Panc1 (cell line): ENCODE measurements at regions not wholly inside any gene's neighbourhood (a gene's known extent, or its start where the extent isn't known, plus 50 kb on each side); places are given as distances from the start of the nearest gene placed in this dataset.

Source experiments
- ATAC-seq: fragments of 200-7000 bp; cut with Tn5 transposase; 2 replicates; pipeline ENCODE4 v1.9.1; 2020; ENCODE audit warnings: mild to moderate bottlenecking, moderate library complexity
- BruUV-seq: library from RNA; stranded (reverse); fragments of 400-500 nt; replicated peaks from 2 replicates; lab custom pipeline; 2021; lab: Mats Ljungman, UMichigan
- CTCF ChIA-PET: fragments of 300-600 bp; sonication (Branson Sonifier 250); formaldehyde crosslinking; loops from one replicate; lab custom pipeline; 2022; ENCODE audit warnings: antibody characterized with exemption; lab: Charles Lee
- POLR2A ChIA-PET: fragments of 300-600 bp; sonication (Branson Sonifier 250); formaldehyde crosslinking; loops from one replicate; lab custom pipeline; 2022; ENCODE audit warnings: antibody characterized with exemption; lab: Charles Lee
- DNase-seq: peaks from one replicate; pipeline ENCODE4 v3.0.0-alpha.2; 2010; ENCODE audit warnings: low read depth, low spot score
- H3K27ac ChIP-seq: 2 replicates; pipeline ENCODE4 v1.5.1; 2011; ENCODE audit warnings: mild to moderate bottlenecking, low read length, inconsistent platforms
- H3K27me3 ChIP-seq: fragments of 200-500 bp; sonication (Bioruptor generic); 2 replicates; pipeline ENCODE4 v1.6.0; 2014; ENCODE audit warnings: low read length, inconsistent platforms; ENCODE audit not compliant: control insufficient read depth, insufficient read depth
- H3K36me3 ChIP-seq: fragments of 200-500 bp; sonication (Bioruptor generic); 2 replicates; pipeline ENCODE4 v1.5.1; 2014; ENCODE audit warnings: inconsistent platforms, mild to moderate bottlenecking, low read length, moderate library complexity; ENCODE audit not compliant: control insufficient read depth, insufficient read depth
- H3K4me1 ChIP-seq: 2 replicates; pipeline ENCODE4 v1.5.1; 2011; ENCODE audit warnings: inconsistent platforms, mild to moderate bottlenecking, low read length, moderate library complexity; ENCODE audit not compliant: control insufficient read depth, insufficient read depth
- H3K4me3 ChIP-seq, 2 experiments: 2 replicates each; pipeline ENCODE4 v1.5.1; 2011 to 2012; ENCODE audit warnings: low read depth in 2 of 2, low read length in 2 of 2, mild to moderate bottlenecking in 2 of 2, inconsistent platforms in 1 of 2, moderate library complexity in 1 of 2
- H3K9me3 ChIP-seq: fragments of 200-500 bp; sonication (Bioruptor generic); 2 replicates; pipeline ENCODE4 v1.5.1; 2014; ENCODE audit warnings: low read depth, mild to moderate bottlenecking, inconsistent platforms, low read length, moderate library complexity; ENCODE audit not compliant: control insufficient read depth, insufficient read depth
- POLR2AphosphoS5 ChIP-seq: IDR thresholded peaks from 2 replicates; pipeline ENCODE4 v1.6.1; 2012; ENCODE audit warnings: mild to moderate bottlenecking, low read depth, low read length, moderate library complexity
- REST ChIP-seq, 2 experiments: IDR thresholded peaks; 2 replicates each; pipeline ENCODE4 v1.6.1; 2011 to 2012; ENCODE audit warnings: low read depth in 2 of 2, control low read depth in 1 of 2, low read length in 1 of 2, mild to moderate bottlenecking in 1 of 2, moderate library complexity in 1 of 2; ENCODE audit not compliant: insufficient read depth in 1 of 2
- SIN3A ChIP-seq: IDR thresholded peaks from 2 replicates; pipeline ENCODE4 v1.6.1; 2012; ENCODE audit warnings: low read depth, mild to moderate bottlenecking, low read length, moderate library complexity, borderline replicate concordance; ENCODE audit not compliant: insufficient read depth
- TCF7L2 ChIP-seq: IDR thresholded peaks from 2 replicates; pipeline ENCODE4 v1.6.1; 2011; ENCODE audit warnings: mild to moderate bottlenecking, low read depth, low read length, inconsistent platforms
- in situ Hi-C: cut with HindIII; loops from 2 replicates; pipeline ENCODE4 v1.10.0; 2016; ENCODE audit warnings: low sequenced_read_pairs, low pct_unique_long_range_greater_than_20kb
- intact Hi-C: fragments of 100-400 bp; cut with micrococcal nuclease; formaldehyde crosslinking; loops from one replicate; pipeline ENCODE4 v1.10.0; 2022; ENCODE audit not compliant: unreplicated experiment
- TF ChIP-seq, protein P1 (sequence below): fragments of 450-650 bp; IDR thresholded peaks from 2 replicates; pipeline ENCODE4 v1.5.1; 2017; ENCODE audit warnings: mild to moderate bottlenecking

GRCh38 chr12:107179871-107180270 is 86.5 kb upstream of the CRY1 start:
- no TSS peak for BruUV-seq
- no peak overlapping the region for H3K27ac ChIP-seq
- DNase-seq (no peak), ATAC-seq (no peak)
- H3K4me1 ChIP-seq = no peaks in the 10 kb centered on the region
- H3K27me3 ChIP-seq = no peaks in the 10 kb centered on the region
- intact Hi-C loops = no loop called here
- no peak for TF ChIP-seq SIN3A
- no peak for TF ChIP-seq POLR2AphosphoS5
- TF ChIP-seq REST (IDR thresholded peaks at IDR 0.05; ENCODE audit: insufficient read depth in 1 of 2, low read depth in 2 of 2, low read length in 1 of 2) = no peak
- TF ChIP-seq, protein P1, sequence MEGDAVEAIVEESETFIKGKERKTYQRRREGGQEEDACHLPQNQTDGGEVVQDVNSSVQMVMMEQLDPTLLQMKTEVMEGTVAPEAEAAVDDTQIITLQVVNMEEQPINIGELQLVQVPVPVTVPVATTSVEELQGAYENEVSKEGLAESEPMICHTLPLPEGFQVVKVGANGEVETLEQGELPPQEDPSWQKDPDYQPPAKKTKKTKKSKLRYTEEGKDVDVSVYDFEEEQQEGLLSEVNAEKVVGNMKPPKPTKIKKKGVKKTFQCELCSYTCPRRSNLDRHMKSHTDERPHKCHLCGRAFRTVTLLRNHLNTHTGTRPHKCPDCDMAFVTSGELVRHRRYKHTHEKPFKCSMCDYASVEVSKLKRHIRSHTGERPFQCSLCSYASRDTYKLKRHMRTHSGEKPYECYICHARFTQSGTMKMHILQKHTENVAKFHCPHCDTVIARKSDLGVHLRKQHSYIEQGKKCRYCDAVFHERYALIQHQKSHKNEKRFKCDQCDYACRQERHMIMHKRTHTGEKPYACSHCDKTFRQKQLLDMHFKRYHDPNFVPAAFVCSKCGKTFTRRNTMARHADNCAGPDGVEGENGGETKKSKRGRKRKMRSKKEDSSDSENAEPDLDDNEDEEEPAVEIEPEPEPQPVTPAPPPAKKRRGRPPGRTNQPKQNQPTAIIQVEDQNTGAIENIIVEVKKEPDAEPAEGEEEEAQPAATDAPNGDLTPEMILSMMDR = no peak
- TF ChIP-seq TCF7L2 = no peak
- H3K36me3 ChIP-seq = no peaks in the 10 kb centered on the region
- ChIA-PET POLR2A (no interaction called here), CTCF (no interaction called here)
- no peaks in the 10 kb centered on the region for H3K9me3 ChIP-seq
- in situ Hi-C loops = no loop called here
- H3K4me3 ChIP-seq = no peak overlapping the region

DNA sequence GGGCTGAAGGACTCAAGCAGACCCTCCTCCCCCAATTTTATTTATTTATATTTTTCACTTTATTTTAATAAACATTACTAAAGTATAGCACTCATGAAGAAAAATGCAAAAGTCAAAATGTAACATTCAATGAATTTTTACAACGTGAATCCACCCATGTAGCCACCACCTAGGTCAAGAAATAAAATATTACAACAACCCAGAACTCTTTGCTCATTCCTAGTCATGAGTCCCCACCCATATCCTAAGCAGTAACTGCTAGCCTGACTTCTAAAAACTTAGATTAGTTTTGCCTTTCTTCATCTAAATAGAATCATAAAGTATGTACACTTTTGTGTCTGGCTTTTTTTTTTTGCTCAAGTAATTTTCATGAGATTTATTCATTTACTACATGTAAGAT is 86.9 kb upstream of the CRY1 start:
- Histone ChIP-seq H3K36me3 (no peaks in the 10 kb centered on the region), H3K4me3 (no peak overlapping the region), H3K9me3 (no peaks in the 10 kb centered on the region), H3K4me1 (no peaks in the 10 kb centered on the region), H3K27ac (no peak overlapping the region), H3K27me3 (no peaks in the 10 kb centered on the region)
- no TSS peak for BruUV-seq
- intact Hi-C loops (no loop called here), in situ Hi-C loops (no loop called here)
- ATAC-seq (no peak), DNase-seq (no peak)
- ChIA-PET POLR2A (no interaction called here), CTCF (no interaction called here)
- no peak for TF ChIP-seq TCF7L2

DNA sequence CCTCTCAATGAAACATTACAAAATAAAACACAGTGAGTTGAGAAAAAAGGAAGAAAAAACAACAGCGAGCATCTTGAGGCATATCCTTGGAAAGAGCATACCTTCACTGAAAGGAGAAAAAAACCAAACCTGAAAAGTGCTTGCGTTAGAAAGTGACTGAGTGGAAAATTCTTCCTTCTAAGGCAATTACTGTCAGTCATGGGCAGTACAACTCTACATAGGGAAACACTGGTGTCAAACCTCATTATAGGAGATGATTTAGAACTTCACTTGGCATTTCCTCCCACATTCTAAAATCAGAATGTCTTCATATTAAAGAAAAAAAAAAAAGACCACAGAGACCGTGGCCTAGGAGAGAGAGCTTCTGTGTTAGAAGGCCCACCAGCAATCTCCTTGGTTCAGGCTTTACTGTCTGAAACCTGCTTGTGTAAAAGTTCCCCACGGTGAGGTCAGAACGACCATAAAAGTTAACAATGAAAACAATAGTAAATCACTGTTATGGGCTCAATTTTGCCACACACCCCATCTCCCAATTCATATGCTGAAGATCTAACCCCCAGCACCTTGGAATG is 91.1 kb upstream of the CRY1 start:
- Histone ChIP-seq H3K27me3 (no peaks in the 10 kb centered on the region), H3K4me3 (no peak overlapping the region), H3K4me1 (no peaks in the 10 kb centered on the region), H3K9me3 (no peaks in the 10 kb centered on the region), H3K36me3 (no peaks in the 10 kb centered on the region), H3K27ac (no peak overlapping the region)
- intact Hi-C loops = no loop called here
- POLR2A ChIA-PET = no interaction called here
- in situ Hi-C loops = no loop called here
- ATAC-seq = no peak
- CTCF ChIA-PET = no interaction called here
- BruUV-seq = no TSS peak
- no peak for DNase-seq
- TF ChIP-seq TCF7L2 = no peak
- TF ChIP-seq SIN3A = no peak
- TF ChIP-seq, protein P1 = no peak
- TF ChIP-seq POLR2AphosphoS5 = no peak
- TF ChIP-seq REST (IDR thresholded peaks at IDR 0.05; ENCODE audit: insufficient read depth in 1 of 2, low read depth in 2 of 2, low read length in 1 of 2) = no peak
